A549 (cell line): ENCODE measurements at regions not wholly inside any gene's neighbourhood (a gene's known extent, or its start where the extent isn't known, plus 50 kb on each side); places are given as distances from the start of the nearest gene placed in this dataset.

Experiments used
- ATAC-seq, 2 experiments: fragments of 200-7000 bp in 1 of 2; fragments of >200 bp in 1 of 2; cut with Nextera tagmentation in 1 of 2; cut with Tn5 transposase in 1 of 2; 3 replicates each; pipeline versions ENCODE4 v1.8.0 to v1.9.1; 2018 to 2020; ENCODE audit warnings: mild to moderate bottlenecking in 1 of 2, moderate library complexity in 1 of 2
- CTCF ChIA-PET: fragments of 300-600 bp; sonication (Branson Sonifier 250); formaldehyde crosslinking; extraction: SDS; loops from one replicate; lab custom pipeline; 2021; ENCODE audit warnings: antibody characterized with exemption, inconsistent platforms; lab: Yijun Ruan, JAX
- POLR2A ChIA-PET: fragments of 350-600 bp; formaldehyde crosslinking; extraction: SDS; loops from one replicate; lab custom pipeline; 2021; ENCODE audit warnings: antibody characterized with exemption, inconsistent platforms; lab: Yijun Ruan, JAX
- DNase-seq, 2 experiments: peaks; one replicate each; pipeline versions ENCODE4 v3.0.0 to v3.0.0-alpha.2; 2011 to 2016; ENCODE audit warnings: low read depth in 1 of 2, low spot score in 1 of 2
- FAIRE-seq: peaks from 2 replicates; lab custom pipeline; 2011; peaks lifted over from hg19 to GRCh38; lab: Jason Lieb, UNC
- H3K27ac ChIP-seq, 2 experiments: fragments of >200 bp; sonication (Bioruptor Twin); formaldehyde crosslinking; 3 replicates each; pipeline ENCODE4 v1.5.1; 2016 to 2017
- H3K4me1 ChIP-seq: fragments of >200 bp; sonication (Bioruptor Twin); formaldehyde crosslinking; 3 replicates; pipeline ENCODE4 v1.6.1; 2016
- H3K4me2 ChIP-seq: fragments of >200 bp; sonication (Bioruptor Twin); formaldehyde crosslinking; 3 replicates; pipeline ENCODE4 v1.6.1; 2016
- H3K4me3 ChIP-seq: fragments of >200 bp; sonication (Bioruptor Twin); formaldehyde crosslinking; 3 replicates; pipeline ENCODE4 v1.5.1; 2016
- H3K9me3 ChIP-seq: fragments of >200 bp; sonication (Bioruptor Twin); formaldehyde crosslinking; 3 replicates; pipeline ENCODE4 v1.6.1; 2016
- BHLHE40 ChIP-seq: IDR thresholded peaks from 2 replicates; pipeline ENCODE4 v1.6.1; 2012; ENCODE audit warnings: low read depth, low read length, inconsistent platforms
- CBX8 ChIP-seq: fragments of 200-600 bp; sonication (generic); IDR thresholded peaks from 2 replicates; pipeline ENCODE4 v1.6.1; 2016
- CHD4 ChIP-seq: fragments of 200-600 bp; sonication (generic); IDR thresholded peaks from 2 replicates; pipeline ENCODE4 v1.6.1; 2016; ENCODE audit warnings: antibody characterized with exemption, mild to moderate bottlenecking, borderline replicate concordance
- CTCF ChIP-seq: fragments of >200 bp; sonication (Bioruptor Twin); formaldehyde crosslinking; IDR thresholded peaks from 3 replicates; pipeline ENCODE4 v1.5.1; 2016
- EP300 ChIP-seq, 2 experiments: fragments of >200 bp; sonication (Bioruptor Twin); formaldehyde crosslinking; IDR thresholded peaks; 2 replicates in 1 of 2; 3 replicates in 1 of 2; pipeline ENCODE4 v1.6.1; 2016 to 2017
- FOSB ChIP-seq: fragments of 250-450 bp; sonication (Bioruptor Pico); IDR thresholded peaks from 2 replicates; pipeline ENCODE4 v1.5.0; 2020; ENCODE audit warnings: mild to moderate bottlenecking, moderate library complexity
- FOSL2 ChIP-seq, 2 experiments: fragments of 450-650 bp in 1 of 2; fragments of >200 bp in 1 of 2; sonication (Bioruptor Twin) in 1 of 2; formaldehyde crosslinking; IDR thresholded peaks; 2 replicates each; pipeline versions ENCODE4 v1.5.0 to v1.6.1; 2016 to 2020; ENCODE audit warnings: mild to moderate bottlenecking in 1 of 2, moderate library complexity in 1 of 2
- FOXS1 ChIP-seq: fragments of 250-450 bp; sonication (Bioruptor Pico); IDR thresholded peaks from 2 replicates; pipeline ENCODE4 v1.5.0; 2020; ENCODE audit warnings: mild to moderate bottlenecking, moderate library complexity
- HEYL ChIP-seq: fragments of 250-450 bp; sonication (Bioruptor Pico); IDR thresholded peaks from 2 replicates; pipeline ENCODE4 v1.8.0; 2021; ENCODE audit warnings: mild to moderate bottlenecking, moderate library complexity
- HOXA7 ChIP-seq: fragments of 250-450 bp; sonication (Bioruptor Pico); IDR thresholded peaks from 2 replicates; pipeline ENCODE4 v1.5.0; 2020; ENCODE audit warnings: mild to moderate bottlenecking, moderate library complexity
- HOXB13 ChIP-seq: fragments of 250-450 bp; sonication (Bioruptor Pico); IDR thresholded peaks from 2 replicates; pipeline ENCODE4 v1.5.0; 2020; ENCODE audit warnings: low read depth, mild to moderate bottlenecking, moderate library complexity
- HOXB5 ChIP-seq: fragments of 250-450 bp; sonication (Bioruptor Pico); IDR thresholded peaks from 2 replicates; pipeline ENCODE4 v1.5.0; 2020; ENCODE audit warnings: mild to moderate bottlenecking, moderate library complexity
- JUNB ChIP-seq: fragments of >200 bp; sonication (Bioruptor Twin); formaldehyde crosslinking; IDR thresholded peaks from 2 replicates; pipeline ENCODE4 v1.6.1; 2016
- KDM5A ChIP-seq: fragments of 200-600 bp; sonication (generic); IDR thresholded peaks from 2 replicates; pipeline ENCODE4 v1.6.1; 2016; ENCODE audit warnings: antibody characterized with exemption, mild to moderate bottlenecking
- MAFK ChIP-seq: fragments of 450-650 bp; IDR thresholded peaks from 2 replicates; pipeline ENCODE4 v1.6.1; 2014; ENCODE audit not compliant: partially characterized antibody
- RARB ChIP-seq: fragments of 250-450 bp; sonication (Bioruptor Pico); IDR thresholded peaks from 2 replicates; pipeline ENCODE4 v1.8.0; 2021; ENCODE audit warnings: mild to moderate bottlenecking, moderate library complexity
- TFCP2L1 ChIP-seq: fragments of 250-450 bp; sonication (Bioruptor Pico); IDR thresholded peaks from 2 replicates; pipeline ENCODE4 v1.5.0; 2021; ENCODE audit warnings: mild to moderate bottlenecking
- TP53 ChIP-seq: fragments of 250-450 bp; sonication (Bioruptor Pico); IDR thresholded peaks from 2 replicates; pipeline ENCODE4 v1.5.0; 2021; ENCODE audit warnings: mild to moderate bottlenecking, moderate library complexity
- ZSCAN20 ChIP-seq: fragments of 250-450 bp; sonication (Bioruptor Pico); IDR thresholded peaks from 2 replicates; pipeline ENCODE4 v1.8.0; 2022; ENCODE audit warnings: mild to moderate bottlenecking, moderate library complexity
- WGBS: methylation state at CpG from one replicate; pipeline ENCODE4 v1.1.6; 2017; ENCODE audit errors: missing lambda C conversion rate; 5-methylcytosine and 5-hydroxymethylcytosine counted together
- TF ChIP-seq, protein P1 (sequence below): IDR thresholded peaks from 2 replicates; pipeline ENCODE4 v1.6.1; 2012

- ATAC-seq (no peak), FAIRE-seq (no peak), DNase-seq (no peak)
- TF ChIP-seq, protein P1, sequence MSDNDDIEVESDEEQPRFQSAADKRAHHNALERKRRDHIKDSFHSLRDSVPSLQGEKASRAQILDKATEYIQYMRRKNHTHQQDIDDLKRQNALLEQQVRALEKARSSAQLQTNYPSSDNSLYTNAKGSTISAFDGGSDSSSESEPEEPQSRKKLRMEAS, result no peak
- no peak for TF ChIP-seq JUNB
- TF ChIP-seq CHD4, result no peak
- no peak for TF ChIP-seq TP53 (CRISPR knock-in tag)
- no peak for TF ChIP-seq FOSL2 (IDR thresholded peaks at IDR 0.05)
- TF ChIP-seq FOSL2 (CRISPR knock-in tag; IDR thresholded peaks at IDR 0.05), result no peak
- no peak for TF ChIP-seq FOSB (CRISPR knock-in tag)
- no peak for TF ChIP-seq KDM5A
- no peak for TF ChIP-seq TFCP2L1 (CRISPR knock-in tag)
- TF ChIP-seq HOXB13 (CRISPR knock-in tag), result no peak
- TF ChIP-seq CTCF, result no peak
- no peak for TF ChIP-seq HOXA7 (CRISPR knock-in tag)
- H3K4me2 ChIP-seq, result no peak overlapping the region
- ChIA-PET POLR2A (no interaction called here), CTCF (no interaction called here)
- H3K27ac ChIP-seq, result no peak overlapping the region
- no peaks in the 10 kb centered on the region for H3K4me1 ChIP-seq
- no peak overlapping the region for H3K4me3 ChIP-seq
- no CpG with 5 or more reads among the region's 1 CpG for WGBS
- no peaks in the 10 kb centered on the region for H3K9me3 ChIP-seq
These were observed 375.1 kb downstream of the SH3BGRL start for GRCh38 chrX:81577028-81577427.

- Histone ChIP-seq H3K4me2 (no peak overlapping the region), H3K4me3 (no peak overlapping the region), H3K27ac (no peak overlapping the region), H3K9me3 (no peaks in the 10 kb centered on the region), H3K4me1 (no peaks in the 10 kb centered on the region)
- DNase-seq (no peak), FAIRE-seq (no peak), ATAC-seq (no peak)
- CTCF ChIA-PET, result no interaction called here
- POLR2A ChIA-PET, result no interaction called here
- TF ChIP-seq RARB (CRISPR knock-in tag) (no peak), HEYL (CRISPR knock-in tag) (no peak), BHLHE40 (no peak), EP300 (IDR thresholded peaks at IDR 0.05) (no peak), FOSB (CRISPR knock-in tag) (no peak), JUNB (no peak), CBX8 (no peak), HOXB5 (CRISPR knock-in tag) (no peak), ZSCAN20 (CRISPR knock-in tag) (no peak), HOXA7 (CRISPR knock-in tag) (no peak), FOXS1 (CRISPR knock-in tag) (no peak)
- WGBS, result 0% methylated on average over 1 of the region's 1 CpG
These were observed 384.2 kb downstream of the SH3BGRL start for GRCh38 chrX:81586096-81586495.

DNA sequence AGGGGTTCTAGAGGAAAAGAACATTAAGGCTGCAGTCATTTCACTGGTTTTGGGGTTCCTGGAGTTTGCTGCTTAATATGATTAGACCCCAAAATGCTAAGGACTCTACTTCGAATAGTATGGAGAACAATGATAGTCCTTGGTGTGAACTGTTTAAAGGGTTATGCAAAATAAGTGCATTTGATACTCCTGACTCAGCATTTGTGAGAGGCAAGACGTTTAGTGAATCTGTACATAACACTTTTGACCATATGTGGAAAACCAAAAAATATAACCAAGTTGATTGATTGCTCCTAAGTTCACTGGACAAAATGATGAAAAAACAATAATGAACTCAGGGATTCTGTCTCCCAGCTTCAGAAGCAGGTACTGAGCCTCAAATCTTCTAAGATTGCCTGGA lies 414.1 kb downstream of the SH3BGRL start:
- no peak overlapping the region for H3K4me2 ChIP-seq
- no peak for FAIRE-seq
- POLR2A ChIA-PET, result no interaction called here
- CTCF ChIA-PET, result no interaction called here
- no peaks in the 10 kb centered on the region for H3K4me1 ChIP-seq
- no peak overlapping the region for H3K27ac ChIP-seq
- TF ChIP-seq CTCF, result no peak
- TF ChIP-seq MAFK, result peak; percentile 48
- H3K9me3 ChIP-seq, result no peaks in the 10 kb centered on the region
- ATAC-seq, result no peak
- WGBS, result 0% methylated on average over 2 of the region's 2 CpGs
- DNase-seq, result no peak
- no peak overlapping the region for H3K4me3 ChIP-seq
